Gastrocnemius medialis (tissue), 4 donors: ENCODE measurements at regions not wholly inside any gene's neighbourhood (a gene's known extent, or its start where the extent isn't known, plus 50 kb on each side); places are given as distances from the start of the nearest gene placed in this dataset.
"Not testable (repeated sequence)": the region's sequence is repeated elsewhere in the genome, so short reads cannot be mapped to it uniquely, and the experiment has no call there.

Source experiments
- ATAC-seq, 2 donors: fragments of 150-250 bp; one replicate each; pipeline ENCODE4 v1.9.1; 2016
- DNase-seq, 2 donors: peaks; one replicate each; pipeline ENCODE4 v3.0.0-alpha.2; 2019
- H3K27ac ChIP-seq, 4 donors: fragments of 200-600 bp; sonication (generic); 1 replicate in 1 of 4; 2 replicates in 3 of 4; pipeline ENCODE4 v1.5.1; 2016 to 2018; ENCODE audit warnings: mild to moderate bottlenecking in 2 of 4, moderate library complexity in 1 of 4
- H3K27me3 ChIP-seq, 3 donors: fragments of 200-600 bp; sonication (generic) in 2 of 3; 1 replicate in 1 of 3; 2 replicates in 2 of 3; pipeline versions ENCODE4 v1.5.1 to v1.6.0; 2016 to 2019; ENCODE audit warnings: mild to moderate bottlenecking in 1 of 3, moderate library complexity in 1 of 3
- H3K36me3 ChIP-seq, 2 donors: fragments of 200-600 bp; sonication (generic) in 1 of 2; one replicate each; pipeline ENCODE4 v1.5.1; 2017 to 2018
- H3K4me1 ChIP-seq, 2 donors: fragments of 200-600 bp; sonication (generic) in 1 of 2; one replicate each; pipeline ENCODE4 v1.5.1; 2016 to 2017; ENCODE audit warnings: mild to moderate bottlenecking in 2 of 2
- H3K4me3 ChIP-seq, 4 donors: fragments of 200-600 bp; sonication (generic) in 3 of 4; 1 replicate in 1 of 4; 2 replicates in 3 of 4; pipeline ENCODE4 v1.5.1; 2016 to 2019; ENCODE audit warnings: mild to moderate bottlenecking in 2 of 4
- H3K9me3 ChIP-seq, 3 donors: fragments of 200-600 bp; sonication (generic) in 2 of 3; 1 replicate in 1 of 3; 2 replicates in 2 of 3; pipeline ENCODE4 v1.5.1; 2016 to 2019
- CTCF ChIP-seq, 5 experiments: fragments of 450-650 bp in 3 of 5; fragments of 200-600 bp in 2 of 5; sonication (generic) in 2 of 5; IDR thresholded peaks in 4 of 5; conservative IDR thresholded peaks in 1 of 5; 1 replicate in 4 of 5; 2 replicates in 1 of 5; pipeline ENCODE4 v1.5.1; 2016 to 2019; ENCODE audit warnings: antibody characterized with exemption in 5 of 5, mild to moderate bottlenecking in 3 of 5, moderate library complexity in 3 of 5
- POLR2A ChIP-seq, 2 donors: fragments of 450-650 bp; IDR thresholded peaks; one replicate each; pipeline ENCODE4 v1.6.1; 2017; ENCODE audit warnings: antibody characterized with exemption in 2 of 2, mild to moderate bottlenecking in 2 of 2, moderate library complexity in 2 of 2
- in situ Hi-C, 4 donors: fragments of 200-750 bp; cut with MboI; loops; one replicate each; pipeline versions ENCODE4 v1.15.0 to v1.8.0; 2017; ENCODE audit warnings: low sequenced_read_pairs in 4 of 4
- intact Hi-C: fragments of 100-400 bp; cut with DNase I; formaldehyde crosslinking; loops from one replicate; pipeline ENCODE4 v1.15.1; 2023; ENCODE audit warnings: low total_unique reads

- no peaks in the 10 kb centered on the region for H3K36me3 ChIP-seq
- H3K4me1 ChIP-seq, result peaks cover 0 to 4% of the 10 kb centered on the region in 2 donors
- no peak for ATAC-seq
- no peak overlapping the region for H3K27ac ChIP-seq
- no peaks in the 10 kb centered on the region for H3K9me3 ChIP-seq
- no peak for TF ChIP-seq POLR2A (IDR thresholded peaks at IDR 0.05)
- TF ChIP-seq CTCF (IDR thresholded peaks at IDR 0.05 in 4 of 5, conservative IDR thresholded peaks at IDR 0.05 in 1 of 5), result no peak
- in situ Hi-C loops (no loop called here), intact Hi-C loops (no loop called here)
- no peak for DNase-seq
- no peak overlapping the region for H3K4me3 ChIP-seq
- no peaks in the 10 kb centered on the region for H3K27me3 ChIP-seq
Observed at GRCh38 chr3:73148682-73149081, 87.2 kb downstream of the EBLN2 start.

- Histone ChIP-seq H3K36me3 (no peaks in the 10 kb centered on the region), H3K9me3 (no peaks in the 10 kb centered on the region), H3K4me1 (no peaks in the 10 kb centered on the region), H3K4me3 (no peak overlapping the region), H3K27ac (no peak overlapping the region), H3K27me3 (no peaks in the 10 kb centered on the region)
- in situ Hi-C loops (no loop called here), intact Hi-C loops (no loop called here)
- ATAC-seq (no peak), DNase-seq (no peak)
- TF ChIP-seq POLR2A (IDR thresholded peaks at IDR 0.05) (no peak), CTCF (IDR thresholded peaks at IDR 0.05 in 4 of 5, conservative IDR thresholded peaks at IDR 0.05 in 1 of 5) (no peak)
Observed at GRCh38 chr3:73150369-73151130, 89.1 kb downstream of the EBLN2 start.

DNA sequence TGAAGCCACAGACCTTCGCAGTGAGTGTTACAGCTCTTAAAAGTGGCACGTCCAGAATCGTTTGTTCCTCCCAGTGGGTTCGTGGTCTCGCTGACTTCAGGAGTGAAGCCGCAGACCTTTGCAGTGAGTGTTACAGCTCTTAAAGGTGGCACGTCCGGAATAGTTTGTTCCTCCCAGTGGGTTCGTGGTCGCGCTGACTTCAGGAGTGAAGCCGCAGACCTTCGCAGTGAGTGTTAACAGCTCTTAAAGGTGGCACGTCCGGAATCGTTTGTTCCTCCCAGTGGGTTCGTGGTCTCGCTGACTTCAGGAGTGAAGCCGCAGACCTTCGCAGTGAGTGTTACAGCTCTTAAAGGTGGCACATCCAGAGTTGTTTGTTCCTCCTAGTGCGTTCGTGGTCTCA lies 91.1 kb downstream of the EBLN2 start:
- in situ Hi-C loops, intact Hi-C loops, H3K27me3 ChIP-seq, H3K4me3 ChIP-seq, DNase-seq, ATAC-seq, H3K9me3 ChIP-seq, H3K27ac ChIP-seq, H3K4me1 ChIP-seq, H3K36me3 ChIP-seq: not testable (repeated sequence)

DNA sequence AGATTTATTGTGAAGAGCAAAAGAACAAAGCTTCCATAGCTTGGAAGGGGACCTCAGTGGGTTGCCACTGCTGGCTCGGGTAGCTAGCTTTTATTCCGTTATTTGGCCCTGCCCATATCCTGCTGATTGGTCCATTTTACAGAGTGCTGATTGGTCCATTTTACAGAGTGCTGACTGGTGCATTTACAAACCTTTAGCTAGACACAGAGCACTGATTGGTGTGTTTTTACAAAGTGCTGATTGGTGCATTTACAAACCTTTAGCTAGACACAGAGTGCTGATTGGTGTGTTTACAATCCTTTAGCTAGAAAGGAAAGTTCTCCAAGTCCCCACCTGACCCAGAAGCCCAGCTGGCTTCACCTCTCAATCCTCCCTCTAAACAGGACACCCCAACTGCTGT lies 91.6 kb downstream of the EBLN2 start:
- H3K4me1 ChIP-seq, H3K4me3 ChIP-seq, DNase-seq, H3K27me3 ChIP-seq, intact Hi-C loops, H3K36me3 ChIP-seq, ATAC-seq, in situ Hi-C loops, H3K9me3 ChIP-seq, H3K27ac ChIP-seq: not testable (repeated sequence)

- H3K27ac ChIP-seq, intact Hi-C loops, H3K36me3 ChIP-seq, H3K27me3 ChIP-seq, H3K4me3 ChIP-seq, DNase-seq, in situ Hi-C loops, H3K9me3 ChIP-seq, H3K4me1 ChIP-seq, ATAC-seq: not testable (repeated sequence)
Observed at GRCh38 chr3:73154261-73154660, 92.8 kb downstream of the EBLN2 start.

- ATAC-seq, H3K4me3 ChIP-seq, H3K27me3 ChIP-seq, H3K27ac ChIP-seq, H3K9me3 ChIP-seq, H3K36me3 ChIP-seq, DNase-seq, H3K4me1 ChIP-seq, intact Hi-C loops, in situ Hi-C loops: not testable (repeated sequence)
Observed at GRCh38 chr3:73155441-73155840, 94.0 kb downstream of the EBLN2 start.

- intact Hi-C loops (no loop called here), in situ Hi-C loops (no loop called here)
- Histone ChIP-seq H3K36me3 (no peaks in the 10 kb centered on the region), H3K9me3 (no peaks in the 10 kb centered on the region), H3K4me1 (no peaks in the 10 kb centered on the region), H3K4me3 (no peak overlapping the region), H3K27ac (no peak overlapping the region), H3K27me3 (no peaks in the 10 kb centered on the region)
- ATAC-seq (no peak), DNase-seq (no peak)
- TF ChIP-seq POLR2A (IDR thresholded peaks at IDR 0.05), result no peak
- TF ChIP-seq CTCF (IDR thresholded peaks at IDR 0.05 in 4 of 5, conservative IDR thresholded peaks at IDR 0.05 in 1 of 5), result no peak
Observed at GRCh38 chr3:73164622-73165021, 103.2 kb downstream of the EBLN2 start.
